IMR-90 (cell line): ENCODE measurements at regions not wholly inside any gene's neighbourhood (a gene's known extent, or its start where the extent isn't known, plus 50 kb on each side); places are given as distances from the start of the nearest gene placed in this dataset.

Experiments
- ATAC-seq: fragments of 200-7000 bp; cut with Tn5 transposase; 2 replicates; pipeline ENCODE4 v1.9.1; 2020; ENCODE audit warnings: low read depth, mild to moderate bottlenecking, moderate library complexity
- BruUV-seq: library from RNA; stranded (reverse); fragments of 400-500 nt; replicated peaks from 2 replicates; lab custom pipeline; 2021; lab: Mats Ljungman, UMichigan
- CTCF ChIA-PET: fragments of 300-600 bp; formaldehyde crosslinking; extraction: SDS; loops from one replicate; lab custom pipeline; 2021; ENCODE audit warnings: antibody characterized with exemption; lab: Yijun Ruan, JAX
- POLR2A ChIA-PET: fragments of 300-600 bp; sonication (Branson Sonifier 250); formaldehyde crosslinking; loops from one replicate; lab custom pipeline; 2022; ENCODE audit warnings: antibody characterized with exemption; ENCODE audit not compliant: unreplicated experiment; lab: Charles Lee
- DNase-seq: peaks from one replicate; pipeline ENCODE4 v3.0.0; 2013
- H2AFZ ChIP-seq: replicated peaks from 2 replicates; pipeline ENCODE3; 2013; ENCODE audit warnings: low read length, mild to moderate bottlenecking; ENCODE audit not compliant: poor library complexity
- H2AK5ac ChIP-seq: 2 replicates; pipeline ENCODE4 v1.6.1; 2013; ENCODE audit warnings: low read depth, low read length, inconsistent platforms
- H2AK9ac ChIP-seq: replicated peaks from 2 replicates; pipeline ENCODE3; 2013; ENCODE audit warnings: mild to moderate bottlenecking, low read depth, low read length, moderate library complexity; ENCODE audit not compliant: poor library complexity
- H2BK120ac ChIP-seq: 2 replicates; pipeline ENCODE4 v1.6.1; 2013; ENCODE audit warnings: low read depth, low read length, inconsistent platforms
- H2BK15ac ChIP-seq: 3 replicates; pipeline ENCODE4 v1.6.1; 2013; ENCODE audit warnings: low read depth, low read length, inconsistent platforms
- H2BK20ac ChIP-seq: 2 replicates; pipeline ENCODE4 v1.6.1; 2013; ENCODE audit warnings: low read depth, mild to moderate bottlenecking, inconsistent platforms, low read length, moderate library complexity
- H2BK5ac ChIP-seq: 2 replicates; pipeline ENCODE4 v1.6.1; 2013; ENCODE audit warnings: mild to moderate bottlenecking, low read depth, low read length, inconsistent platforms; ENCODE audit not compliant: poor library complexity, severe bottlenecking
- H3K14ac ChIP-seq: replicated peaks from 2 replicates; pipeline ENCODE4 v1.6.1; 2013; ENCODE audit warnings: low read depth, low read length, inconsistent platforms
- H3K18ac ChIP-seq: 2 replicates; pipeline ENCODE4 v1.6.1; 2013; ENCODE audit warnings: low read depth, low read length, control low read depth
- H3K23ac ChIP-seq: 2 replicates; pipeline ENCODE4 v1.6.1; 2013; ENCODE audit warnings: low read depth, low read length, inconsistent platforms
- H3K27ac ChIP-seq: 2 replicates; pipeline ENCODE4 v1.5.1; 2013; ENCODE audit warnings: mild to moderate bottlenecking, control low read depth, low read length; ENCODE audit not compliant: insufficient read depth
- H3K27me3 ChIP-seq: 2 replicates; pipeline ENCODE4 v1.6.1; 2013; ENCODE audit warnings: low read length; ENCODE audit not compliant: control insufficient read depth, insufficient read depth
- H3K36me3 ChIP-seq: 2 replicates; pipeline ENCODE4 v1.6.1; 2013; ENCODE audit warnings: low read length, mixed read lengths; ENCODE audit not compliant: control insufficient read depth, insufficient read depth
- H3K4ac ChIP-seq: 2 replicates; pipeline ENCODE4 v1.6.1; 2013; ENCODE audit warnings: low read depth, low read length, inconsistent platforms
- H3K4me1 ChIP-seq: 2 replicates; pipeline ENCODE4 v1.6.1; 2013; ENCODE audit warnings: low read length, mixed read lengths; ENCODE audit not compliant: control insufficient read depth, insufficient read depth
- H3K4me2 ChIP-seq: 2 replicates; pipeline ENCODE4 v1.6.1; 2013; ENCODE audit warnings: low read depth, mild to moderate bottlenecking, control low read depth, low read length, moderate library complexity
- H3K4me3 ChIP-seq: 2 replicates; pipeline ENCODE4 v1.5.1; 2013; ENCODE audit warnings: low read depth, mild to moderate bottlenecking, control low read depth, low read length, moderate library complexity; ENCODE audit not compliant: insufficient read depth
- H3K56ac ChIP-seq: 2 replicates; pipeline ENCODE4 v1.6.1; 2013; ENCODE audit warnings: low read length, inconsistent platforms; ENCODE audit not compliant: insufficient read depth; ENCODE audit errors: extremely low read depth
- H3K79me1 ChIP-seq, 2 experiments: 2 replicates each; pipeline ENCODE4 v1.6.1; 2013; ENCODE audit warnings: low read length in 2 of 2, inconsistent platforms in 1 of 2, low read depth in 1 of 2
- H3K9ac ChIP-seq: 2 replicates; pipeline ENCODE4 v1.6.1; 2013; ENCODE audit warnings: low read depth, low read length, control low read depth
- H3K9me1 ChIP-seq: 2 replicates; pipeline ENCODE4 v1.6.1; 2013; ENCODE audit warnings: low read length, inconsistent platforms; ENCODE audit not compliant: insufficient read depth
- H3K9me3 ChIP-seq: 2 replicates; pipeline ENCODE4 v1.6.1; 2013; ENCODE audit warnings: low read length; ENCODE audit not compliant: control insufficient read depth, insufficient read depth
- H4K20me1 ChIP-seq: 2 replicates; pipeline ENCODE4 v1.6.1; 2013; ENCODE audit warnings: low read length, inconsistent platforms; ENCODE audit not compliant: insufficient read depth
- H4K5ac ChIP-seq: 2 replicates; pipeline ENCODE4 v1.6.1; 2013; ENCODE audit warnings: mild to moderate bottlenecking, low read depth, low read length, control low read depth
- H4K8ac ChIP-seq, 2 experiments: 2 replicates each; pipeline ENCODE4 v1.6.1; 2013; ENCODE audit warnings: low read depth in 2 of 2, low read length in 2 of 2, control low read depth in 1 of 2, inconsistent platforms in 1 of 2
- H4K91ac ChIP-seq: 2 replicates; pipeline ENCODE4 v1.6.1; 2013; ENCODE audit warnings: low read depth, low read length, inconsistent platforms; ENCODE audit not compliant: insufficient read depth
- BHLHE40 ChIP-seq: fragments of 150-350 bp; IDR thresholded peaks from 2 replicates; pipeline ENCODE4 v1.6.1; 2016; ENCODE audit warnings: mild to moderate bottlenecking, low read depth, low read length
- FOS ChIP-seq: fragments of 150-350 bp; IDR thresholded peaks from 2 replicates; pipeline ENCODE4 v1.6.1; 2016; ENCODE audit warnings: low read depth, low read length
- POLR2A ChIP-seq: IDR thresholded peaks from 2 replicates; pipeline ENCODE4 v1.6.1; 2012; ENCODE audit warnings: mild to moderate bottlenecking, low read depth, low read length
- WGBS, 2 experiments: methylation state at CpG; one replicate each; pipeline versions ENCODE4 v1.1.5 to v1.1.7; 2013; ENCODE audit warnings: missing lambda C conversion rate in 2 of 2; ENCODE audit not compliant: insufficient read length in 1 of 2; ENCODE audit errors: extremely low coverage in 2 of 2; 5-methylcytosine and 5-hydroxymethylcytosine counted together
- dilution Hi-C: fragments of 300-500 bp; cut with HindIII; formaldehyde crosslinking; loops from one replicate; pipeline ENCODE4 v1.14.3; 2018; ENCODE audit warnings: low sequenced_read_pairs; ENCODE audit not compliant: unreplicated experiment
- in situ Hi-C: fragments of 300-500 bp; cut with MboI; formaldehyde crosslinking; loops from 3 replicates; pipeline ENCODE4 v1.14.3; 2019; ENCODE audit warnings: low sequenced_read_pairs, inconsistent platforms, mixed read lengths
- intact Hi-C: fragments of 100-400 bp; cut with micrococcal nuclease; formaldehyde crosslinking; loops from 2 replicates; pipeline ENCODE4 v1.10.0; 2022

GRCh38 chr6:144349690-144350527 is 64.8 kb downstream of the UTRN start:
- Histone ChIP-seq H3K4me2 (peak overlapping the region; percentile 23; the same call in 1 of the 2 replicates), H3K36me3 (no peaks in the 10 kb centered on the region), H2BK120ac (no peak overlapping the region), H2AFZ (no peak overlapping the region), H2AK5ac (no peak overlapping the region), H4K5ac (peak overlapping the region; percentile 5; the same call in 1 of the 2 replicates), H3K79me1 (peaks cover 49 to 73% of the 10 kb centered on the region in 2 experiments), H2BK15ac (no peak overlapping the region), H3K23ac (peak overlapping the region; percentile 31; the same call in 1 of the 2 replicates), H3K18ac (no peak overlapping the region), H2BK5ac (no peak overlapping the region), H3K9me1 (peaks cover 19% of the 10 kb centered on the region), H3K4me1 (peaks cover 10% of the 10 kb centered on the region), H3K9ac (no peak overlapping the region), H3K27me3 (no peaks in the 10 kb centered on the region), H3K27ac (no peak overlapping the region), H4K91ac (no peak overlapping the region), H3K56ac (no peak overlapping the region), H3K4me3 (no peak overlapping the region), H3K14ac (peak overlapping the region; percentile 48; the same call in 1 of the 2 replicates), H3K4ac (no peak overlapping the region), H4K8ac (peak overlapping the region in 1 of 2 experiments; percentile 5; a peak in 1 of 4 replicates), H3K9me3 (no peaks in the 10 kb centered on the region), H2AK9ac (peak overlapping the region; percentile 37), H2BK20ac (0 out of 2 replicates have a peak overlapping the region, but pooled peaks have one; percentile 6), H4K20me1 (peaks cover 7% of the 10 kb centered on the region; the same call in 1 of the 2 replicates)
- in situ Hi-C loops = no loop called here
- TF ChIP-seq POLR2A (no peak), BHLHE40 (no peak), FOS (peak; percentile 23; the same call in 1 of the 2 replicates)
- WGBS, 2 experiments = no CpG with 5 or more reads among the region's 8 CpGs
- intact Hi-C loops = no loop called here
- DNase-seq (peak; percentile 53), ATAC-seq (no peak)
- POLR2A ChIA-PET = no interaction called here
- CTCF ChIA-PET = no interaction called here
- dilution Hi-C loops = no loop called here
- BruUV-seq = no TSS peak
